SK-N-SH (cell line): ENCODE measurements at regions not wholly inside any gene's neighbourhood (a gene's known extent, or its start where the extent isn't known, plus 50 kb on each side); places are given as distances from the start of the nearest gene placed in this dataset.

Experiments used
- EP300 ChIP-seq, 2 experiments: IDR thresholded peaks; 2 replicates each; pipeline versions ENCODE4 v1.4.0 to v1.6.1; 2012; ENCODE audit warnings: borderline replicate concordance in 1 of 2, low read depth in 1 of 2, low read length in 1 of 2
- YY1 ChIP-seq: IDR thresholded peaks from 2 replicates; pipeline ENCODE4 v1.4.0; 2012; ENCODE audit warnings: low read depth, mild to moderate bottlenecking
- TF ChIP-seq, protein P1 (sequence below): fragments of 200-600 bp; sonication (generic); IDR thresholded peaks from 2 replicates; pipeline ENCODE4 v1.6.1; 2017; ENCODE audit warnings: antibody characterized with exemption, mild to moderate bottlenecking, moderate library complexity
- TF ChIP-seq, protein P2 (sequence below): fragments of 150-350 bp; IDR thresholded peaks from 2 replicates; pipeline ENCODE4 v1.6.1; 2017; ENCODE audit warnings: antibody characterized with exemption, low read length, low read depth, borderline replicate concordance
- TF ChIP-seq, protein P3 (sequence below): IDR thresholded peaks from 2 replicates; pipeline ENCODE4 v1.4.0; 2012; ENCODE audit warnings: low read depth

DNA sequence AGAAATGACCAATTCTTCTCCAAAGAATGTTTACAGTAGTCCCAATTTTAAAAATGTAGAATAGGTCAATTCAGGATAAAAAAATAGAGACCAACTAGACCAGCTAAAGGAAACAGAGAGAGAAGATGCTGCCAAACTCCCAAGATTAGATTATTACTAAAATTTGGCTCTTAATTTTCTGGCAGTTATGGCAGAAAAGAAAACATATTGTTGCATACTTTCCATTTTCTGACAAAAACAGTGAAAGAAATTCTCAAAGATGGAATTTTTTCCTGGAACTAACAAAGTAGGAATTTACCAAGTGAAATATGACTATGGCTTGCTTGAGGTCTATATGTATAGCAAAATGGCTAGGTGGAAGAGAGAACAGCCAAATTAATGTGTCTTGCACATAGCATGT is 138.3 kb upstream of the STK17B start:
- TF ChIP-seq, protein P1, sequence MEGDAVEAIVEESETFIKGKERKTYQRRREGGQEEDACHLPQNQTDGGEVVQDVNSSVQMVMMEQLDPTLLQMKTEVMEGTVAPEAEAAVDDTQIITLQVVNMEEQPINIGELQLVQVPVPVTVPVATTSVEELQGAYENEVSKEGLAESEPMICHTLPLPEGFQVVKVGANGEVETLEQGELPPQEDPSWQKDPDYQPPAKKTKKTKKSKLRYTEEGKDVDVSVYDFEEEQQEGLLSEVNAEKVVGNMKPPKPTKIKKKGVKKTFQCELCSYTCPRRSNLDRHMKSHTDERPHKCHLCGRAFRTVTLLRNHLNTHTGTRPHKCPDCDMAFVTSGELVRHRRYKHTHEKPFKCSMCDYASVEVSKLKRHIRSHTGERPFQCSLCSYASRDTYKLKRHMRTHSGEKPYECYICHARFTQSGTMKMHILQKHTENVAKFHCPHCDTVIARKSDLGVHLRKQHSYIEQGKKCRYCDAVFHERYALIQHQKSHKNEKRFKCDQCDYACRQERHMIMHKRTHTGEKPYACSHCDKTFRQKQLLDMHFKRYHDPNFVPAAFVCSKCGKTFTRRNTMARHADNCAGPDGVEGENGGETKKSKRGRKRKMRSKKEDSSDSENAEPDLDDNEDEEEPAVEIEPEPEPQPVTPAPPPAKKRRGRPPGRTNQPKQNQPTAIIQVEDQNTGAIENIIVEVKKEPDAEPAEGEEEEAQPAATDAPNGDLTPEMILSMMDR = no peak
- no peak for TF ChIP-seq YY1
- TF ChIP-seq, protein P2, sequence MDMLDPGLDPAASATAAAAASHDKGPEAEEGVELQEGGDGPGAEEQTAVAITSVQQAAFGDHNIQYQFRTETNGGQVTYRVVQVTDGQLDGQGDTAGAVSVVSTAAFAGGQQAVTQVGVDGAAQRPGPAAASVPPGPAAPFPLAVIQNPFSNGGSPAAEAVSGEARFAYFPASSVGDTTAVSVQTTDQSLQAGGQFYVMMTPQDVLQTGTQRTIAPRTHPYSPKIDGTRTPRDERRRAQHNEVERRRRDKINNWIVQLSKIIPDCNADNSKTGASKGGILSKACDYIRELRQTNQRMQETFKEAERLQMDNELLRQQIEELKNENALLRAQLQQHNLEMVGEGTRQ = no peak
- TF ChIP-seq EP300 (IDR thresholded peaks at IDR 0.05; ENCODE audit: borderline replicate concordance in 1 of 2, low read depth in 1 of 2, low read length in 1 of 2) = no peak
- TF ChIP-seq, protein P3, sequence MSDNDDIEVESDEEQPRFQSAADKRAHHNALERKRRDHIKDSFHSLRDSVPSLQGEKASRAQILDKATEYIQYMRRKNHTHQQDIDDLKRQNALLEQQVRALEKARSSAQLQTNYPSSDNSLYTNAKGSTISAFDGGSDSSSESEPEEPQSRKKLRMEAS = no peak
